Trophoblast cell (in vitro differentiated cells and primary cell): ENCODE measurements at regions not wholly inside any gene's neighbourhood (a gene's known extent, or its start where the extent isn't known, plus 50 kb on each side); places are given as distances from the start of the nearest gene placed in this dataset.
"Not testable (repeated sequence)": the region's sequence is repeated elsewhere in the genome, so short reads cannot be mapped to it uniquely, and the experiment has no call there.

Source experiments
- DNase-seq, 2 donors: peaks; one replicate each; pipeline ENCODE4 v3.0.0-alpha.2; 2016
- H2AFZ ChIP-seq: 2 replicates; pipeline ENCODE4 v1.6.1; 2013; ENCODE audit warnings: low read length, moderate library complexity, mild to moderate bottlenecking; ENCODE audit not compliant: insufficient read depth, poor library complexity
- H2AK5ac ChIP-seq: 2 replicates; pipeline ENCODE4 v1.6.1; 2013; ENCODE audit warnings: mild to moderate bottlenecking, low read length
- H2BK120ac ChIP-seq: 2 replicates; pipeline ENCODE4 v1.6.1; 2013; ENCODE audit warnings: low read length, mild to moderate bottlenecking, moderate library complexity; ENCODE audit not compliant: insufficient read depth, poor library complexity
- H2BK12ac ChIP-seq: 2 replicates; pipeline ENCODE4 v1.6.1; 2013; ENCODE audit warnings: mild to moderate bottlenecking, low read length, moderate library complexity
- H2BK5ac ChIP-seq: 2 replicates; pipeline ENCODE4 v1.6.1; 2013; ENCODE audit warnings: low read length, low read depth, moderate library complexity, mild to moderate bottlenecking; ENCODE audit not compliant: poor library complexity
- H3K14ac ChIP-seq: 2 replicates; pipeline ENCODE4 v1.6.1; 2013; ENCODE audit warnings: mild to moderate bottlenecking, low read length
- H3K18ac ChIP-seq: 2 replicates; pipeline ENCODE4 v1.6.1; 2013; ENCODE audit warnings: mild to moderate bottlenecking, low read length
- H3K23ac ChIP-seq: 2 replicates; pipeline ENCODE4 v1.6.1; 2013; ENCODE audit warnings: low read length
- H3K27ac ChIP-seq: 2 replicates; pipeline ENCODE4 v1.5.1; 2013; ENCODE audit warnings: low read depth, mild to moderate bottlenecking, inconsistent platforms, low read length, moderate library complexity
- H3K27me3 ChIP-seq: 2 replicates; pipeline ENCODE4 v1.6.1; 2013; ENCODE audit warnings: inconsistent platforms, mild to moderate bottlenecking, low read length, moderate library complexity; ENCODE audit not compliant: insufficient read depth
- H3K36me3 ChIP-seq, 2 experiments: 1 replicate in 1 of 2; 2 replicates in 1 of 2; pipeline ENCODE4 v1.6.1; 2013; ENCODE audit warnings: low read length in 2 of 2, mild to moderate bottlenecking in 2 of 2, moderate library complexity in 1 of 2; ENCODE audit not compliant: insufficient read depth in 2 of 2, control insufficient read depth in 1 of 2
- H3K4ac ChIP-seq: 2 replicates; pipeline ENCODE4 v1.6.1; 2013; ENCODE audit warnings: low read depth, mild to moderate bottlenecking, low read length, moderate library complexity
- H3K4me1 ChIP-seq, 2 experiments: 1 replicate in 1 of 2; 2 replicates in 1 of 2; pipeline ENCODE4 v1.6.1; 2013; ENCODE audit warnings: low read length in 2 of 2, mild to moderate bottlenecking in 2 of 2, moderate library complexity in 1 of 2; ENCODE audit not compliant: insufficient read depth in 2 of 2, control insufficient read depth in 1 of 2
- H3K4me2 ChIP-seq: 2 replicates; pipeline ENCODE4 v1.6.1; 2013; ENCODE audit warnings: inconsistent platforms, mild to moderate bottlenecking, low read length, moderate library complexity
- H3K4me3 ChIP-seq: 2 replicates; pipeline ENCODE4 v1.5.1; 2013; ENCODE audit warnings: mild to moderate bottlenecking, low read depth, low read length, inconsistent platforms
- H3K79me1 ChIP-seq: one replicate; pipeline ENCODE4 v1.6.1; 2013; ENCODE audit warnings: low read length
- H3K79me2 ChIP-seq: 2 replicates; pipeline ENCODE4 v1.6.1; 2013; ENCODE audit warnings: low read length, mild to moderate bottlenecking; ENCODE audit not compliant: control insufficient read depth, insufficient read depth, poor library complexity
- H3K9ac ChIP-seq: 2 replicates; pipeline ENCODE4 v1.6.1; 2013; ENCODE audit warnings: mild to moderate bottlenecking, low read length
- H3K9me3 ChIP-seq: 2 replicates; pipeline ENCODE4 v1.6.1; 2013; ENCODE audit warnings: low read depth, mild to moderate bottlenecking, control low read depth, inconsistent platforms, low read length; ENCODE audit not compliant: insufficient read depth
- H4K12ac ChIP-seq: 2 replicates; pipeline ENCODE4 v1.6.1; 2013; ENCODE audit warnings: low read depth, mild to moderate bottlenecking, low read length, moderate library complexity
- H4K8ac ChIP-seq: 2 replicates; pipeline ENCODE4 v1.6.1; 2013; ENCODE audit warnings: low read depth, mild to moderate bottlenecking, low read length, moderate library complexity
- H4K91ac ChIP-seq: one replicate; pipeline ENCODE4 v1.6.1; 2013; ENCODE audit warnings: low read depth, mild to moderate bottlenecking, low read length, moderate library complexity
- WGBS: extraction: QIAGEN DNeasy Blood & Tissue Kit; methylation state at CpG from one replicate; pipeline ENCODE4 v1.1.7; 2013; ENCODE audit warnings: missing lambda C conversion rate; ENCODE audit not compliant: insufficient read length, insufficient coverage; ENCODE audit errors: extremely low coverage; 5-methylcytosine and 5-hydroxymethylcytosine counted together

- not testable (repeated sequence) for H3K36me3 ChIP-seq, H4K8ac ChIP-seq, H2BK12ac ChIP-seq, DNase-seq, H2BK5ac ChIP-seq, H3K4me1 ChIP-seq, H3K27ac ChIP-seq, H3K4me2 ChIP-seq, H3K4ac ChIP-seq, H2AK5ac ChIP-seq, H3K14ac ChIP-seq, H2BK120ac ChIP-seq, H3K27me3 ChIP-seq, H3K9me3 ChIP-seq, H3K23ac ChIP-seq, H3K9ac ChIP-seq, H2AFZ ChIP-seq, H3K79me1 ChIP-seq, H3K4me3 ChIP-seq, H4K12ac ChIP-seq, H3K79me2 ChIP-seq, H4K91ac ChIP-seq, H3K18ac ChIP-seq
- no CpG with 5 or more reads among the region's 3 CpGs for WGBS
These were observed 1914.8 kb upstream of the RAG2 start for GRCh38 chr11:38512830-38513229.

GRCh38 chr11:38510041-38510440 is 1912.0 kb upstream of the RAG2 start:
- H3K4me1 ChIP-seq: no peaks in the 10 kb centered on the region
- no peak overlapping the region for H3K9ac ChIP-seq
- no peak overlapping the region for H3K18ac ChIP-seq
- H3K27ac ChIP-seq: no peak overlapping the region
- H2BK12ac ChIP-seq: no peak overlapping the region
- no peak overlapping the region for H2AFZ ChIP-seq
- no peak overlapping the region for H4K12ac ChIP-seq
- H4K8ac ChIP-seq: no peak overlapping the region
- H2BK5ac ChIP-seq: no peak overlapping the region
- H3K27me3 ChIP-seq: no peaks in the 10 kb centered on the region
- DNase-seq: no peak
- H3K23ac ChIP-seq: no peak overlapping the region
- no peak overlapping the region for H3K4ac ChIP-seq
- H3K36me3 ChIP-seq: no peaks in the 10 kb centered on the region
- WGBS: no CpG with 5 or more reads among the region's 2 CpGs
- no peak overlapping the region for H3K14ac ChIP-seq
- H3K9me3 ChIP-seq: no peaks in the 10 kb centered on the region
- H4K91ac ChIP-seq: no peak overlapping the region
- H3K79me2 ChIP-seq: no peaks in the 10 kb centered on the region
- H2BK120ac ChIP-seq: no peak overlapping the region
- no peak overlapping the region for H3K4me2 ChIP-seq
- no peaks in the 10 kb centered on the region for H3K79me1 ChIP-seq
- no peak overlapping the region for H3K4me3 ChIP-seq
- no peak overlapping the region for H2AK5ac ChIP-seq

- Histone ChIP-seq H2BK120ac (no peak overlapping the region), H3K4me3 (no peak overlapping the region), H3K27me3 (no peaks in the 10 kb centered on the region), H2AFZ (no peak overlapping the region), H3K9ac (no peak overlapping the region), H2AK5ac (no peak overlapping the region), H4K91ac (no peak overlapping the region), H3K18ac (no peak overlapping the region), H2BK12ac (no peak overlapping the region), H3K23ac (no peak overlapping the region), H3K4ac (no peak overlapping the region), H4K8ac (no peak overlapping the region), H3K27ac (no peak overlapping the region), H2BK5ac (no peak overlapping the region), H3K14ac (no peak overlapping the region), H4K12ac (no peak overlapping the region), H3K9me3 (peaks cover 3% of the 10 kb centered on the region), H3K79me2 (no peaks in the 10 kb centered on the region), H3K36me3 (no peaks in the 10 kb centered on the region), H3K4me1 (no peaks in the 10 kb centered on the region), H3K4me2 (no peak overlapping the region), H3K79me1 (no peaks in the 10 kb centered on the region)
- no CpG with 5 or more reads among the region's 14 CpGs for WGBS
- no peak for DNase-seq
These were observed 1905.8 kb upstream of the RAG2 start for GRCh38 chr11:38503876-38504275.

- no peak overlapping the region for H3K4ac ChIP-seq
- no peaks in the 10 kb centered on the region for H3K36me3 ChIP-seq
- no peak overlapping the region for H2AK5ac ChIP-seq
- no CpG with 5 or more reads among the region's 6 CpGs for WGBS
- H3K4me1 ChIP-seq: no peaks in the 10 kb centered on the region
- no peaks in the 10 kb centered on the region for H3K27me3 ChIP-seq
- no peak overlapping the region for H3K4me2 ChIP-seq
- no peaks in the 10 kb centered on the region for H3K79me1 ChIP-seq
- no peak overlapping the region for H2BK120ac ChIP-seq
- no peak overlapping the region for H2AFZ ChIP-seq
- H2BK5ac ChIP-seq: no peak overlapping the region
- no peak overlapping the region for H2BK12ac ChIP-seq
- H3K79me2 ChIP-seq: no peaks in the 10 kb centered on the region
- no peak overlapping the region for H4K8ac ChIP-seq
- H3K4me3 ChIP-seq: no peak overlapping the region
- H4K91ac ChIP-seq: no peak overlapping the region
- H3K23ac ChIP-seq: no peak overlapping the region
- H3K18ac ChIP-seq: no peak overlapping the region
- DNase-seq: no peak
- no peak overlapping the region for H4K12ac ChIP-seq
- no peak overlapping the region for H3K14ac ChIP-seq
- H3K9ac ChIP-seq: no peak overlapping the region
- H3K27ac ChIP-seq: no peak overlapping the region
- H3K9me3 ChIP-seq: peaks cover 1% of the 10 kb centered on the region
These were observed 1900.7 kb upstream of the RAG2 start for GRCh38 chr11:38498721-38499120.
